NCI-H774 (cell line): ENCODE measurements at regions not wholly inside any gene's neighbourhood (a gene's known extent, or its start where the extent isn't known, plus 50 kb on each side); places are given as distances from the start of the nearest gene placed in this dataset.
"Not testable (repeated sequence)": the region's sequence is repeated elsewhere in the genome, so short reads cannot be mapped to it uniquely, and the experiment has no call there.

Source experiments
- DNase-seq: peaks from one replicate; lab custom pipeline; 2025; lab: John Stamatoyannopoulos, UW

DNA sequence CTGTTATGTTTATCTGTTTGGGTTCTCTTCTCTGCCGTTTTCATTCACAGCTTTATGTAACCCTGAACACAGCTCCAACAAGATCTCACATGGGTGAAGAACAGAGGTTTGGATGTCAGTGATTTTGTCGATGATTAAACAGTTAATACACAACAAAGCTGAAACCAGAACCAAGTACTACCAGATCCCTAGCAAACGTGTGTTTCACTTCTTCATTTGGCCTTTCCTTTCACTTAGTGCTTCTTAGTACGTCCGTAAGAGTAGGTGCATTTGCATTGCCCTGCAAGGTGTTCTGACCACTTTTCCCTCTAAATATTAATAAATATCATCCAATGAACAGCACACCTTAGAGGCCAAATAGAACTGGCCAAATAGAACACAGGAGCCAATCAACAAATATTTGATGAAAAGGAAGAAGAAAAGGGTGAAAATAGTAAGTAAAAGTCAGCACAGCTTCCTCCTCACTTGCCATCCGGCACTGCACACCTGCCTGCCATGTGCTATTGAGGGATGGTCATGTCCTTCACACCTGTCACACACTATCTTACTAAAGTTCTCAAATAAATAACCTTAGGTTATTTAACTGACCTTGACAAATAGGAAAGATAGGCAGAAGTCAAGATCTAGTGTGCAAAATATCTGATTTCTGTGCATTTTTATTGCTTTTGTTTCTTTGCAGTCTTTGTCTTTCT lies 252.6 kb upstream of the ANKRD30A start:
- DNase-seq: no peak

DNA sequence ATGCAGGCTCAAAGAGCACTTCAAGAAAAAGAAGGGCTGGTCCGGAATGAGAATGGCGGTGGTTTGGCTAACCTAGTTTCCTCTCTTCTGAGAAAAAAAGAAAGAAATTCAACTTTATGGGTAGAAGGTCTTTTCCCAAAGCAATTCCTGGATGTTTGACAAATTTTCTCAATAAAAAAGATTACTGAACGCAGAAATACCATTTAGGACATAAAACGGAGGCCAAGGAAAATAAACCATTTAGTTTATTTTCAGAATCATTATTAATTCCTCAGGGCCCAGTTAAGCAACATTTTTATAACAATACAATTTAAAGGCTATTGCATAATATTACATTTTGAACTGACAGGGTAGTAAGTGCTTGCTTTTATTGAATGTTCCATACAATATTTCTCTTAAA lies 284.6 kb upstream of the ANKRD30A start:
- no peak for DNase-seq

DNA sequence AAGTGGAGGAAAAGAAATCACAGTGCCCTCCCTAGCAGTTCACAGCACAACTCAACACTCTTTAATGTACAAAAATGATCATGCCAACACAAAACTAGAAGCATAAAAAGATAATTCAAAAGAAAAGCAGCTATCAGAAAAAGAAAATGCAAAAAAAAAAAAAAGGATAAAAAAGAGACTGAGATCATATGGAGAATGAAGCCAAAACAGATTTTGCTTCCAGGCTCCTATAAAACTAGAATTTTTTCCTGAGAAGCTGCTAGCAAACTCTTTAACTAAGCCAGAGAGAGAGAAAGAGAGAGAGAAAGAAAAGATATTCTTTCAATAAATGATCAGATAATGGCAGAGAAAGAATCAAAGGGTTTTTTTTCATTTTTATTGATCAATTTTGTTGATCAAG lies 288.0 kb upstream of the ANKRD30A start:
- DNase-seq: no peak

DNA sequence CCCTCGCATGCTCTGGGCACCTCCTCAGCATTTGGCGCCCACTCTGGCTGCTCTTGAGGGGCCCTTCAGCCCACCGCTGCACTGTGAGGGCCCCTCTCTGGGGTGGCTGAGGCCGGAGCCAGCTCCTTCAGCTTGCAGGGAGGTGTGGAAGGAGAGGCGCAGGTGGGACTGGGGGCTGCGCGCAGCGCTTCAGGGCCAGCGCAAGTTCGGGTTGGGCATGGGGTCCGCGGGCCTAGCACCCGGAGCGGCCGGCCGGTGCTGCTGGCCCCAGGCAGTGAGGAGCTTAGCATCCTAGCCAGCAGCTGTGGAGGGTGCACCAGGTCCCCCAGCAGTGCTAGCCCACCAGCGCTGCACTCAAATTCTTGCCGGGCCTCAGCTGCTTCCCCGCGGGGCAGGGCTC lies 305.6 kb upstream of the ANKRD30A start:
- DNase-seq: no peak

DNA sequence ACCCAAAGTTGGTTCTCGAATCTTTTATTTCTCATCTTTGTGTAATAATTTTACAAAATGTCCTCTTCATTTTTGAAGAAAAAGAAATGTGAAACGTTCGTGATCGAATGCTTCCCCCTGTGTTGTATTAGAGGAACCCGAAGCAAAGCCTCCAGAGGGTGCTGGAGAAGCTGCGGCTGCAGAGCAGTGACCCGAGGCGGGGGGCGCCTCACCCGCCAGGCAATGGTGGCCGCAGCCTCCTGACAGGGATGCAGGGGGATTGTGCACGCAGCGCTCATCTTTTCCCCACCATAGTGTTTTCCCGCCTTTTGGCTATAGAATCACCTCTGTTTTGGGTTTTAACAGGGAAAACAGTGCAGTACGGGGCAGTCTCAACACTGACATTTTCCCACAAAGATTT lies 307.5 kb upstream of the ANKRD30A start:
- no peak for DNase-seq

DNA sequence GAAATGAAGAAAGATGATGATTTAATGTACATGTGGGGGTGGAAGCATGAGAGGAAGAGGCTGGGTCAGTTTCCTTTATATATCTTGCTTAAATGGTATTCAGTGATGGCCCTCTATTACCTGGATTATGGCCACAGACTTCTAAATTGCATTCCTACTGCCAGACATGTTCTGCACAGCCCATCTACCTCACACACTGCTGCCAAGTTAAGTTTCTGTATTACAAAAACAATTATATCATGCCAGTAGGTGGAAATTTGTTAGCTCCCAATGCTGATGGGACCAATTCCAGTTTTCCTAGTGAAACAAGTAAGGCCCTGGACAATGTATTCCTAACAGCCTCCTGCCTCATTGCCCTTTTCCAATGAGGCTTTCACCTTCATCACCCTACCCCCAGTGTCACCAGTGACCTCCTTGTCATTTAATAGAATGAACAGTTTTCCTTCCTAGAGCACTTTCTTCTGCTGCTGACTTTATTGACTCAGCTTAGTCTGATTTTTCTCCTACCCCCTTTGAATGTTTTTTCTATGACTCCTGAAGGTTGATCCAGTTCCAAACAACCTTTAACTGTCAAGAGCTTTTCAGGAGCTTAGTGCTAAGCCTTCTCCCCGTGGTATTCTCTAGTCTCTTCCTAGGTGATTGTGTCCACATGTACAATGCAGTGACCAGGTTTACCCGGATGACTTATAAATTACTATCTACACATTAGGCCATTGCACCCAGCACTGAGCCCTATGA lies 316.6 kb upstream of the ANKRD30A start:
- DNase-seq: no peak

DNA sequence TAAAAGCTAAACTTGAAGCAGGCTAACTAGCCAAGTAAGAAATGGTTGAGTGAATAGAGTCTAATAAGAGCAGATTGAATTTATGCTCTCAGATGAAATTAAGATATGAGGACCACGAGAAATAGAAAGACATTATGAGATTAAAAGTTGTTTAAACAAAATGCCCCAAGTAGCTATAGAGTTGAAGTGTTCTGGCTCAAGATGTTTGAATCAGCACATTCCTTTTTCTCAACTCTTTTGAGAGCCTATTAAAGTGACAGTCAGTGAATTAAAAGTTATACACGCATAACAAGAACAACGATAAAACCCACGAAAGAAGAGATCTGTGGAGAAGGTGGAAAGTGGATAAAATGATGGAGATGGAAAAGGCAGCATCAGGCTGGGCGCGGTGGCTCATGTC lies 322.2 kb upstream of the ANKRD30A start:
- DNase-seq: no peak

DNA sequence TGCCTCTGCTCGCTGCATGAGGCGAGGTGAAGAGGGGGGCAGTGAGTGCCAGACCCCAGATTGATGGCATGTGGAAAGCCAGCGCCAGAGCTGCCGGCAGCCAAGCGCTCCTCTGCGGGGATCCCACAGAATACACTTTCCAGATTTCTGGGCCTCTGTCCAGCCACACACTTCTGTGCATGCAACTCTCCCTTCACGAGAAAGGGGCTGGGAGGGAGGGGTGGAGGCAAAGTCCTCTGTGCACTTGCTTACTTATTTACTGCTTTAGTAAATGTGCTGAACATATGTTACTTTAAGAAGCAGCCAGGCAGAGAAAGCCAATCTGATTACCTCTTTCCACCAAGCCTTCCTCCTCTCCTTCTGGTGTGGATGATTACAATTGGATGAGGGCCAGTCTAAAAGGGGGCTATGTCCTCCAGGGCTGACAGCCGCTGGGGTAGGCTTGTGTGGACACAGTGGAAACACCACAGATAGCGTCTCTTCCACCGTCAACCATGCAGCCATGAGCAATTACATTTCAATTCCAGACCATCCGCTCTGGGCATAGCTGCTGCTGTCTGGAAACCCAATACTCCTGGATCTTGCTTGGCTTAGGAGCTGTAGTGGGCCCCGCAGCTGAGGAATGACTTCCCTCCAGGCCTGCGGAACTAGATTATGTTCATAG lies 322.8 kb upstream of the ANKRD30A start:
- no peak for DNase-seq

DNA sequence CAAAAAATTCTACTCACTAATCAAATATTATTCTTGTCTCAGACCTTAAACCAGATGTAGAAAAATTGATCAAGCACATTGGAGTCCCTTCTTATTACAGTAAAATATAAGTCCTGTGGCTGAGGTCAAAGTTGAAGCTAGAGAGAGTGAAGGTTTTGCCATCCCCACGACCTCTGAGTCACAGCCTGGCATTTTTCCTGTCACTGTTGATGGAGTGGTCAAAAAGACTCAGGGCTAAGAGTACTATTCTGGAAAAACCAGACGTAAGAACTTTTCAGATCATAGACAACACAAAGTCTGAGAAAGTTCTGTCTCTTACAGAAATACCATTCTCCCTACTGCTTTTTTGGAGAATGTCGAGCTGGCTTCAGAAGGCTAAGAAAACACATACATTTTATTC lies 323.7 kb upstream of the ANKRD30A start:
- DNase-seq: no peak

DNA sequence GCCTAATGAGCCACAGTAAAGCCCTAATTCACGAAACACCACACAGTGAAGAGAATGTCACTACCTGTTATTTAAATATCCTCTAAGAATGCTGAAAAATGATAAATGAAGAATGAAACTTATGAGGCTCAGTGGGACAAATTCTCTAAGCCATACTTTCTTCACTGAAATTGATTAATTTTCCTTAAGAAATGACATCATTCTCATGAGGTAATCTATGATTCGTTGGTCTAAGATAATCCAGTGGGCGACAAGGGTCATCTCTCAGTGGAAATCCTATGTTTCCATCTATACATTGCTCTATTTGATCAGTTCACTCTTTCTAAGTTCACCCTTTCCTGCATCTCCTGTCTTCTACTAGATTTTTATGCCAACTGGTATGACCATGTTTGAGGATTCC lies 330.4 kb upstream of the ANKRD30A start:
- DNase-seq: no peak

DNA sequence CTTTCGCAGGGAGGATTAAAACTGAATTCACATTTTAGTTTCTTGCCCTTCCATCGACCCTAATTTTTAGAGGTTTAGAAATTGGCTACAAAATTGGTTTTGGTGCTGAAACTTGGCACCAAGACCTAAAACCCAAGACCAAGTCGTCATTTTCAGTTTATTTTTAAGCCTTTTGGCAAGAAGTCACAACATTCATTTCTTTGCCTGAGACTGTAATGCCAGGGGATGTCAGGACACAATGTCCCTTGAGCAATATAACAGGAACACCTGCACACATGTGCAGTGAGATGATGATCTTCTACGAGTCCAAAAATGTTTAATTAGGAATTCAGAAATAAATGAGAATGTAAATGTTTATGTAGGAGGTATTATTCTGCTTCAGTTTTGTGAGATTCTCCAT lies 335.4 kb upstream of the ANKRD30A start:
- no peak for DNase-seq

DNA sequence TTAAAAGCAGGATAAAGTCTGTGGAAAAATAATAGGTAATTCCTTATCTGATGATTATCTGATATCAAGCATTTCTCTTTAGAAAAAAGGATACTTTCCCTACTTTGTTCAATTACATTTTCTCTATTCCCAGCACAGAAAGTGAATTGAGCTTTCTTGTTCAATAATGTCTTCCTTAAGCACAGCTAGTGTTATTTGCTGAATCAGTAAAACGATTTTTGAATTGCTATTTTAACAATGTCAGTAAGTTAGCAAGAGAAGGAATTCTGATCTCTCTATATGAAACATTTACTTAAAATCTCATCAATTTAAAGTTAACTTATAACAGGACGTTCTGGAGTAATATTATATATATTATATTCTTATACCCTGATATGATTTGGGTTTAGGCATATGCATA lies 337.2 kb upstream of the ANKRD30A start:
- no peak for DNase-seq

DNA sequence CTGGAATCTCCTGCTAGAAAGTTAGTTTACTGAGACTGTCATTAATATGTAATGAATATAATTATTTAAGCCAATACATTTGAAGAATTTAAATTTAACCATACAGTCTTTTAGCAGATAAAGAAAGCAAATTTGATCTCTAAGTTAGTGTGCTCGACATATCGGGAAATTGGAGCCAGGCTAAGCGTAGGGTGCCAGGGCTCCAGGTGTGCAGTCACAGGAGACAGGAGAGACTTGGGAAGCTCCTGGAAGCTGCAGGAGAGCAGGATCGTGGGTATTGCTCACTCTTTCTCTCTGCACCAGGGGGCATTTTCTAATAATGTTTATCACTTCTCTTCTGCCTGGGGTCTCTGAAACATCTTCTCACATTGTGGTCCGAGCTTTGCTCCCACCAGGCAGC lies 342.0 kb upstream of the ANKRD30A start:
- no peak for DNase-seq

DNA sequence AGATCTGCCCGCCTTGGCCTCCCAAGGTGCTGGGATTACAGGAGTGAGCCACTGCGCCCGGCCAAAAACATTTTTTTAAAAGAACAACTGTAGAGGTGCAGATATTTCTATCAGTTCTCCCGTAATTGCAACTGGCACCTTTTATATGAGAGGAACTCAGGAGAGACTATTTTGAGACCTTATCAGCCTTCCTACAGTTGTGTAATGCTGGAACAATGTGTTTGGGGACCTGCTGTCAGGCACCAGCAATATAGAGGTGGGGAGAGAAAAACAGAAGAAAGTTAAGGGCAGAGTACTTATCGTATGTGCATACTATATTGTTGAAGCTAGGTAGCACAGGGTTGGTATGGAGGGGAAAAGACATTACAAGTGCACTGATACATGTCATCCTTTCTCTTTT lies 343.8 kb upstream of the ANKRD30A start:
- no peak for DNase-seq

DNA sequence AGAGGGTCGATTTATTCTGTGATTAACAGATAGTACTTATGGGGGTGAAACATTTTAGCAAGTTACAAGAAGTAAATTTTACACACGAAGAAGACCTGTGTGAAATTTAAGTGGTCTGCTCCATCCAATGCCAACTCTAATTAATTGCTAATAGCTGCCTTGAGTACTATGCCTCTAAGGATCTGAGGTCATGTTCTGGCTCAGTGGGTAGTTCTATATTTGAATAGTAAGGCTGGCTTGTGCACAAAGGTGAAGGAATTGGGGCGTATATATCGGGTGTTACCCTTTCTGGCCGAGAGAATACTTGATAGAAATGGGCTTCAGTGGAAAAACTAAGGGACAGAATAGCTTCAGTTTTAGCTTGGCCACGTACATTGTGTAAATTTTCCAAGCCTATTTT lies 345.2 kb upstream of the ANKRD30A start:
- DNase-seq: no peak

DNA sequence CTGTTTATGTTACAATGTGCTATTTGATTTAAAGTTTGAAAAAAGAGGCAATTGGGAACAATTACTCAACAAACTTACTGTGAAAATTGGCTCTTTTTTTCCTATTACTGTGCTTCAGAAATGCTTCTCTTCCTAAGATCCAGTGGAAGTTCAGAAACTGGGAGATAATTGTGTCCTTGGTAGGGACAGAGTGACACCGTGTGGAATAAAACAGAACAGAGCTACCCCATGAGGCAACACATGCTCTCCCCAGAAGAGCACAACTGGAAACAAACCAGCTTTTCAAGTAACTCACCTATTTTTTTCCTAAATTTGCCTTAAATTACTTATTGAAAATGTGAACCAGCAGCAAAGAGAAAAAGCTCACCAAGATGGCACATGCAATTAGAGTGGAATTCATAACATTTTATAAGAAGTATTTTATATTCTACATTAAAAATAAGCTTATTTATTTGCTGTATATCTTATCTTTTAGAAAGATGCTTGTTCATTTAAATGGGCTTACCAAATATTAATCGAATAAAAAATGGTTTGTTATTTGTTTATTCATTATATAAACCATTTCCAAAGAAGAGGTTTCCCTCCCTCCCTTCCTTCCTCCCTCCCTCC lies 346.1 kb upstream of the ANKRD30A start:
- DNase-seq: no peak

DNA sequence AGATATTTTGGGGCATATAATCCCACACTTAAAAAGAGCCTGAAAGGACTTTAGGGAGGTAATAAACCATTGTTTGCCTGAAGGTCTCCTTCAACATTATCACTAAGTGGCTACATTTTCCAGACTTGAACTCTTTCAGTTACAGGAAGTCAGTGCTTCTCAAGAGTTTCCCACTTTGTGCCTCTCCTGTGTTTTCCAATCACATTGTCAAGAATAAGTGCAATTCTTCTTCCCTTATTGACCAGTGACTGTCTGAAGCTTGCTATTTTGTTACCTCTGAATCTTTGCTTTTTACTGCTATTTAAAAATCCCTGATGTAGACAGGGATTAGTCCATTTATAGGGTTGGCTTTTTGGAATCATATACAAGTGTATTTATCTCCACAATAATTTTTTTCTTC lies 346.7 kb upstream of the ANKRD30A start:
- DNase-seq: no peak

DNA sequence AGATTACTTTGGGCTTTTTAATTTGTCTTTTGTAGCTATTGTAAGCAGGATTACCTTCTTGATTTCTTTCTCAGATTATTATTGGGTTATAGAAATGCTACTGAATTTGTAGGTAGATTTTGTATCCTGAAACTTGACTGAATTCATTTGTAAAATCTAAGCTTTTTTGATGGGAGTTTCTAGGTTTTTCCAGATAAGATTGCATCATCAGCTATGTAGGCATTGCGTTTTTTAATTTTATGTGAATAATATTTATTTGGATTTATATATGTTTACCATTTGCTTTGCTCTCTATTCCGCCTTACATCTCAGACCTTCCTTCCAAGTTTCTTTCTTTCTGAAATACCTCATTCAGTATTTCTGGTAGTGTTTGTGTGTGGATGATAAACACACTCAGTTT lies 351.7 kb upstream of the ANKRD30A start:
- DNase-seq: no peak

DNA sequence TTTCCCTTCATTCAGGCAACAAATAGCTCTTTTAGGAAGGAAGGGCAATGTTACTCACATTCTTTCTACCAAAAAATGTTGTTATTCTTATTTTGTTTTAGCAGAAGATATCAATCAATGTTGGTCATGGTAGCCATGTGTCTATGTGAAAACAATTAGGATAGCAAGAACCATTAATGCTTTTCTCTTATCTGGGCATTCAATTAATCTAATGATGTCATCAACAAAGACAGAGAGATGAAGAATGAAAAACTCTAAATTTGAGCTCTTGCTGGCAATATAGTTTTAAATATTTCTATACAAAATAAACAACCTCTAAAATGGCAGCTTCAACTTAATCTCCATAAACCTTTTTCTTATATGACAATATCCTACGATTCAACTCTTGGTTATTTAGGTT lies 353.7 kb upstream of the ANKRD30A start:
- no peak for DNase-seq

DNA sequence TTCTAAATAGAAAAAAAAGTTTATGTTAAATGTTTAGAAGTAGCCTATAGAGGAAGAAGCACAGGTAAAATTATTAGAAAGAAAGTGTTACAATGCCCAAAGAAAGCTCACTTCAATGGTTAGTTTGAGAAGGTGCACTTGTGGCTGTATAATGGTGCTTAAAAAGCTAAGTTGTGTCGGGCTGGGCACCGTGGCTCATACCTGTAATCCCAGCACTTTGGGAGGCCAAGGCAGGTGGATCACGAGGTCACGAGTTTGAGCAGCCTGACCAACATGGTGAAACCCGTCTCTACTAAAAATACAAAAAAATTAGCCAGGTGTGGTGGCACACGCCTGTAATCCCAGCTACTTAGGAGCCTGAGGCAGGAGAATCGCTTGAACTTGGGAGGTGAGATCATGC lies 355.7 kb upstream of the ANKRD30A start:
- not testable (repeated sequence) for DNase-seq

DNA sequence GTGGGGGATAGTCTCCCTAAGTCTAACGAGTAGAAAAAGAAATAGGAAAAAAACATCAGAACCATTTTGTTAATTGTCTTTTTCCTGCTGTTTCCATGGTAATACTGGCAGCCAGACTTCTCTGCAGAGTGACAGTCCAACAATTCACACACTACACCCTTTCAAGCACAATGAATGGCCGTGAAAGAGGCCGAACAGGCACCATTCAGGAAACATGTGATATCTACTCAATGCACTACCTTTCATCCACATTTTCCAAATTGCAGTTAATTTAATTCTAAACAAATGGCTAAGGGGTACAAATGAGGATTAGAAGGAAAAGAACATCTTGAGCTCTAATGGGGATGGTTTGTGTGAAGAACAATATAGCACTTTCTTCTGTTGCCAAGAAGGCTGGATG lies 358.5 kb upstream of the ANKRD30A start:
- DNase-seq: no peak

DNA sequence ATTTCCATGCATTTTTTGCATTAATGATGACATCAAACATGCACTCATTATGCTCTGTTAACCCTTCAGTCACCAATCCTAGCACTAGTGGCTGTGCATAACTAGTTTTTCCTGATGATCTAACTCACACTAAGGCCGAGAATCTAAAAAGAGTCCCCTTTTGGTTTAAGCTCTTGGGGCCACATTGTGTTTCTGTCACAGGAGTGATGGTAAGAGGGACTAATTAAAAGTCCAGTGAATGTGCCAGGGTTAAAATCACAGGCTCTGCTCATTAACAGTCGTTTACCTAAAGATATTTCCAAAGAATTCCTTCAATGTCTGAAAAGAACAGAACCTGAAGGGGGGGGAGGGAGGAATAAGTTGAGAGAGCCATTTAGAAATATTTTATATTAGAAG lies 359.0 kb upstream of the ANKRD30A start:
- DNase-seq: no peak

DNA sequence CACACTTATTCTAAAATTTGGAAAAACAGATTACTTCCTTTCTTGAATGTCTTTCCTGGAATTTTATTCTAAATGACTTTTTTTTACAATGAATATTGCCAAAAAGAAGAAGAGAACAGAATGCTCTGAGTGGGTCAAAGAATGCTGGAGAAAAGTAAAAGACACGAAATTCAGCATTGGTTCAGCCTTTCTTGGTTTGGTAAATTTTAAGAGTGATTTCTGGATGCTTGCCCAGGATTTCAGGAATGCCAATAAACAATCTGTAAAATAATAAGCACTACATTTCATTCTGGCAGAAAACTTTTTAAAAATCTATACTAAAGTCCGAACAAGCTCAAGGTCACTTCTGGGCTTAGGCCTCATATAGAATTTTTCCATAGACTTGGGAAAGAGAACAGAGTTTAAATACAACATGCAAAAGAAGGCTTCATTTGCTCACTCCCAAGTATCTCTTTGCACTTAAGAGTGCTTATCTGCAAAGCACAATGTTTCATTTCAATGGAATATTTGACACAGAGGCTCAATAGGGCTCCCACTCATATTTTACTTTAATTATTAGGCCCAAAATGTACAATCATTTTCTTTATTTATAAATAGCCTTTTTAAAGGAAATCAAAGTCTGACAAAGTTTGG lies 359.5 kb upstream of the ANKRD30A start:
- no peak for DNase-seq
